Activated T-cell treated with anti-CD3 and anti-CD28 coated beads, Interleukin-2, amount 50 U/mL, for 72 hours (primary cell): ENCODE measurements at regions not wholly inside any gene's neighbourhood (a gene's known extent, or its start where the extent isn't known, plus 50 kb on each side); places are given as distances from the start of the nearest gene placed in this dataset.
A peak's percentile ranks its signal among the peaks of the same experiment; 100 is the strongest.

Experiments used
- ATAC-seq, 2 donors: fragments of 150-1000 bp; cut with Tn5 transposase; replicated peaks in 1 of 2; 2 replicates each; pipeline ENCODE4 v1.10.0; 2021; ENCODE audit warnings: moderate library complexity in 2 of 2, mild to moderate bottlenecking in 1 of 2
- DNase-seq, 2 donors: peaks; one replicate each; pipeline ENCODE4 v3.0.0; 2021 to 2022; ENCODE audit warnings: mixed read lengths in 1 of 2
- H3K27ac Mint-ChIP-seq: one replicate; pipeline ENCODE4 v1.8.0; 2022; ENCODE audit warnings: mild to moderate bottlenecking, moderate library complexity, mixed read lengths
- H3K27me3 Mint-ChIP-seq: one replicate; pipeline ENCODE4 v1.8.0; 2022; ENCODE audit warnings: low read depth, mixed read lengths
- H3K36me3 Mint-ChIP-seq, 2 donors: one replicate each; pipeline ENCODE4 v1.8.0; 2022; ENCODE audit warnings: mixed read lengths in 2 of 2, mild to moderate bottlenecking in 1 of 2; ENCODE audit not compliant: insufficient read depth in 2 of 2
- H3K4me1 Mint-ChIP-seq: one replicate; pipeline ENCODE4 v1.8.0; 2022; ENCODE audit warnings: low read depth, mixed read lengths
- H3K4me3 Mint-ChIP-seq, 2 donors: one replicate each; pipeline ENCODE4 v1.8.0; 2022; ENCODE audit warnings: mild to moderate bottlenecking in 2 of 2, mixed read lengths in 2 of 2, moderate library complexity in 2 of 2
- H3K9me3 Mint-ChIP-seq, 2 donors: one replicate each; pipeline ENCODE4 v1.8.0; 2022; ENCODE audit warnings: mixed read lengths in 2 of 2

DNA sequence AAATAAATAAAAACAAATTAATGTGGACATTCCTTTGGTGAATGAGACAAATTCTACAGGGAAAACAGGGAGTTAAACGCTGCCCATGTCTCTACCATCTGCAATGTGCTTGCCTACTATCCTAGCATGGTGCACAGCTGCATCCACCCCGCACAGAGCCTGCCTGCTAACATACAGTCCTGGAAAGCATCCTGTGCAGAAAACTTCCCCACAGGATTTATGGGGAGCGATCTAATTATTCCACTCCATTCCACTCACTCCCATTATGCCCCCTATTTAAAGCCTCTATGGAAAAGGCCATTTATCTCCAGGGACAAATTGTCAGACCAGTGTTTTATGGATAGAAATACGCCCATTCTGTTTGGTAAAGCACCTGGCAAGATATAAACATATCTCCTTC, 144.5 kb downstream of the MAF start:
- no peaks in the 10 kb centered on the region for H3K9me3 Mint-ChIP-seq
- H3K27me3 Mint-ChIP-seq = peaks cover 18% of the 10 kb centered on the region
- H3K4me3 Mint-ChIP-seq = no peak overlapping the region
- peaks cover 8% of the 10 kb centered on the region for H3K4me1 Mint-ChIP-seq
- no peak overlapping the region for H3K27ac Mint-ChIP-seq
- DNase-seq (no peak), ATAC-seq (no peak)
- H3K36me3 Mint-ChIP-seq = no peaks in the 10 kb centered on the region

DNA sequence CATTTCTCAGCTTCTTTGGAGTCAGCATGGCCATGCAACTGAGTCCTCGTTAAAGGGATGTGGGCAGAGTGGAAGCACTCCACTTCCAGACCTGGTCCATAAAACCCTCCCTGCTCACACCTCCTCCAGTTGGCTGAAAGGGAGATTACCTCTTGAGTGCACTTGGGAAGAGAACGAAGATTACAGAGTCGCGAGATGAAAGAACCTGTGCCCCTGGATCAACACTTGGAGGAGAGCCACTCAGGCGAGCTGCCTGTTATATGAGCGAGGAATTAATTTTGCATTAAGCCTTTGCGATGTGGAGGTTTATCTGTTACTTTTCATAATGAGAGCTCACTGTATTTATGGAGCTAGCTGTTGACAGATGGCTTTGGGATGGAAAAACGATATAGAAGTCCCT, 147.9 kb downstream of the MAF start:
- no peaks in the 10 kb centered on the region for H3K9me3 Mint-ChIP-seq
- H3K4me3 Mint-ChIP-seq = no peak overlapping the region
- H3K36me3 Mint-ChIP-seq = no peaks in the 10 kb centered on the region
- no peak for DNase-seq
- H3K4me1 Mint-ChIP-seq = peaks cover 17% of the 10 kb centered on the region
- H3K27me3 Mint-ChIP-seq = peaks cover 21% of the 10 kb centered on the region
- no peak overlapping the region for H3K27ac Mint-ChIP-seq
- no peak for ATAC-seq

- H3K4me1 Mint-ChIP-seq = peaks cover 17% of the 10 kb centered on the region
- H3K27me3 Mint-ChIP-seq = peaks cover 21% of the 10 kb centered on the region
- DNase-seq = peak in 1 of 2 donors; percentile 8
- no peak overlapping the region for H3K27ac Mint-ChIP-seq
- H3K9me3 Mint-ChIP-seq = no peaks in the 10 kb centered on the region
- no peak overlapping the region for H3K4me3 Mint-ChIP-seq
- peak; percentile 44 to 80 for ATAC-seq
- no peaks in the 10 kb centered on the region for H3K36me3 Mint-ChIP-seq
Observed at GRCh38 chr16:79451196-79451816, 149.2 kb downstream of the MAF start.

DNA sequence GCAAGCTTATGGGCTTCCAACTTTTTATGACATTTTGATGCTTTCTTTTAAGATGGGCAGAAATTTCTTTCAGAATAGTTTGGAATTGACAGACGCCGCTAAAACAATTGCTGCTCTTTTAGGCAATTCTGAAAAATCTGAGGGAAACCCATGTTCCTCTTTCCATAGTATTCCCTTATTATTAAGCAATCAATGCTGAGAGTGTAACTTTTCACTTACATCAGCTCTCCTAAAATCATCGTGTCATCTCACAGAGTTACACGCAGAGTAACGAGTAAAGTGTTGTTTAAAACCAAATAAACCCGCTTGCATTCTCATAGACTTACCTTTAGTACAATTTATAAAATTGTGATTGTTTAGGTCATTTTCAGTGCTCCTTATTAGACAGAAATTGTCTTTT, 150.6 kb downstream of the MAF start:
- Mint-ChIP-seq H3K27ac (no peak overlapping the region), H3K36me3 (no peaks in the 10 kb centered on the region), H3K9me3 (no peaks in the 10 kb centered on the region), H3K4me1 (peaks cover 17% of the 10 kb centered on the region), H3K4me3 (no peak overlapping the region), H3K27me3 (peaks cover 28% of the 10 kb centered on the region)
- ATAC-seq = no peak
- DNase-seq = no peak

DNA sequence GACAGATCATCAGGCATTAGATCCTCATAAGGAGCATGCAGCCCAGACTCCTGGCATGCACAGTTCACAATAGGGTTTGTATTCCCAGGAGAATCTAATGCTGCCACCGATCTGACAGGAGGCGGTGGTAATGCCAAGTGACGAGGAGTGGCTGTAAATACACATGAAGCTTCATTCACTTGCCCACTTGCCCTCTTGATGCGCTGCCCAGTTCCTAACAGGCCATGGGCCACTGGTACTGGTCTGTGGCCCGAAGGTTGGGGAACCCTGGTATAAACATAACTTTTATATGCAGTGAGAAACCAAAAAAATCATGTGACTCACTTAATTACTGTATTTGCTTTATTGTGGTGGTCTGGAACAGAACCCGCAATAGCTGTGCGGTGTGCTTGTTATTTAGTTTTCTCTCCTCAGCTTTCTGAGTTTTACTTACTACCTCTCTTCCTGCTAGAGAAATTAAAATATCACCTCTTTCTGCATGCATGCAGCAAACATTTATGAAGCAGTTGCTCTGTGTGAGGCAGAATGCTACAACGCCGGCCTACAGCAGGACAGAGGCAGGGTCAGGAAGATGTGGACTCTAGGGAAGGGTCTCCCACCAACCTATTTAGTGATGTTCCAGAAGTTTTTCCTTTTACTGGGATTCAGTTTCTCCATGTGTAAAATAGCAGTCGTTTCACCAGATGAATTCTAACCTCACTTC, 151.3 kb downstream of the MAF start:
- Mint-ChIP-seq H3K27me3 (peaks cover 24% of the 10 kb centered on the region), H3K27ac (no peak overlapping the region), H3K36me3 (no peaks in the 10 kb centered on the region), H3K4me1 (peaks cover 17% of the 10 kb centered on the region), H3K4me3 (no peak overlapping the region), H3K9me3 (no peaks in the 10 kb centered on the region)
- ATAC-seq (no peak), DNase-seq (no peak)

DNA sequence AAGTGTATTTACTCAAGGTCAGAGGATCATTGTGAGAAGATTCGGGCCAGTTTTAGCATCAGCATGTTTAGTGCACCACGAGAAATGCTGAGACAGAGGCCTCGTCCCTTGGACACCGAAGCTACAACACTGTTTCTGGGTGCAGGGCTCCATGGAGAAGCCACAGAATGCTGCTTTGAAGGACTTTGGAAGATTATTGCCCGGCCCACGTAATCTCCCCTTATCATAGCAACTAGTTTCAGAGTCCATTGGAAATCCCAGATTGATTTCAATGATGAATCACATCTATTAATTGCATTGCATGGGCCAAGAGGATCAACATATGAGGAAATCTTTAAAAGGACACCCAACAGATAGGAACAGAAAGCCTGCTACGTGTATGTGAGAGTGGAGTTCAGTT, 156.0 kb downstream of the MAF start:
- ATAC-seq (no peak), DNase-seq (no peak)
- Mint-ChIP-seq H3K36me3 (no peaks in the 10 kb centered on the region), H3K4me3 (no peak overlapping the region), H3K4me1 (no peaks in the 10 kb centered on the region), H3K9me3 (no peaks in the 10 kb centered on the region), H3K27ac (no peak overlapping the region), H3K27me3 (peaks cover 7% of the 10 kb centered on the region)

- Mint-ChIP-seq H3K4me1 (no peaks in the 10 kb centered on the region), H3K9me3 (no peaks in the 10 kb centered on the region), H3K27me3 (no peaks in the 10 kb centered on the region), H3K27ac (no peak overlapping the region), H3K4me3 (no peak overlapping the region), H3K36me3 (no peaks in the 10 kb centered on the region)
- no peak for ATAC-seq
- no peak for DNase-seq
Observed at GRCh38 chr16:79439901-79440300, 160.6 kb downstream of the MAF start.

GRCh38 chr16:79437764-79438751, 162.5 kb downstream of the MAF start:
- ATAC-seq = no peak
- Mint-ChIP-seq H3K27me3 (no peaks in the 10 kb centered on the region), H3K4me3 (no peak overlapping the region), H3K4me1 (no peaks in the 10 kb centered on the region), H3K36me3 (no peaks in the 10 kb centered on the region), H3K27ac (no peak overlapping the region), H3K9me3 (no peaks in the 10 kb centered on the region)
- DNase-seq = no peak

DNA sequence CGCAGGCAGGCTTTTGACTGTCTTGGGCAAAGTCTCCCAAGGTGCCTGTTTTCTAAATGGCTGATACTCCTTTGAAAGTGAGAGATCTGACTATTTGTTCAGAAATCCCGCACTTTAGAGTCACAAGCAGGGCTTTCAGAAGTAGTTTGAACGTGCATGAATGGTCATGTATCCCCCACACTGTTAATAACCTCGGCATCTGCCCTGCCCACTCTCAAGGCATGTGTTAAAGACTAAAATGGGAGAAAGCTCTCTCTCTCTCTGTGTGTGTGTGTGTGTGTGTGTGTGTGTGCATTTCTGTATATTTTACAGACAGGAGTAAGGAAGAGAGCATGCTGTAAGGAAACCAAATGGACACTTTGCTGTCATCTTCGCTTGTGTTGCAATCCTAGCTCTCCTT, 163.7 kb downstream of the MAF start:
- Mint-ChIP-seq H3K27me3 (no peaks in the 10 kb centered on the region), H3K36me3 (no peaks in the 10 kb centered on the region)
- no peak for ATAC-seq

DNA sequence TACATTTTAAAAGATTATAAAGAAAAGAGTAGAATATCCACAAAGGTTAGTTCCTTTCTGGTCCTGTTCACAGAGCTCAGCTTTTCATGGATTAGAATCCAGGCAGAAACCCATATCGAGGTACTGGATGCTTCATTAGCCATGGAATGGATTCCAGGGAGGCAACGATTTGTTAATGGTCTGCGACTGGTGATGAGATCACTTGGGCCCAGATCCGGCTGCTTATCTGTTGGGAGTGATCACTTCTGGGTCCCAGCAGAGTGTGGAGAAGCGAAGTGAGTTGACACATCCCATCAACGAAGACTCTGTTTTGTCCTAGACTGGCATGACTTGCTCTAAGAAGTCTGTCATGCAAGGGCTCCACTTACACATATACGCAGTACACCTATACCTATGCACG, 165.8 kb downstream of the MAF start:
- Mint-ChIP-seq H3K4me3 (no peak overlapping the region), H3K9me3 (peaks cover 0 to 4% of the 10 kb centered on the region in 2 donors), H3K4me1 (no peaks in the 10 kb centered on the region), H3K36me3 (no peaks in the 10 kb centered on the region), H3K27me3 (no peaks in the 10 kb centered on the region), H3K27ac (no peak overlapping the region)
- DNase-seq = no peak
- no peak for ATAC-seq

More for the DNA sequence above, 163.7 kb downstream of the MAF start:
- H3K4me1 Mint-ChIP-seq = no peaks in the 10 kb centered on the region
- H3K9me3 Mint-ChIP-seq = peaks cover 0 to 4% of the 10 kb centered on the region in 2 donors
- no peak overlapping the region for H3K4me3 Mint-ChIP-seq
- H3K27ac Mint-ChIP-seq = no peak overlapping the region
- DNase-seq = no peak

- Mint-ChIP-seq H3K36me3 (no peaks in the 10 kb centered on the region), H3K27me3 (no peaks in the 10 kb centered on the region), H3K4me3 (no peak overlapping the region), H3K9me3 (peaks cover 0 to 4% of the 10 kb centered on the region in 2 donors), H3K4me1 (no peaks in the 10 kb centered on the region), H3K27ac (no peak overlapping the region)
- DNase-seq = no peak
- ATAC-seq = no peak
Observed at GRCh38 chr16:79434092-79434491, 166.4 kb downstream of the MAF start.

- DNase-seq = no peak
- no peak overlapping the region for H3K27ac Mint-ChIP-seq
- H3K4me1 Mint-ChIP-seq = no peaks in the 10 kb centered on the region
- peaks cover 0 to 4% of the 10 kb centered on the region in 2 donors for H3K9me3 Mint-ChIP-seq
- H3K27me3 Mint-ChIP-seq = no peaks in the 10 kb centered on the region
- H3K4me3 Mint-ChIP-seq = no peak overlapping the region
- no peak for ATAC-seq
- no peaks in the 10 kb centered on the region for H3K36me3 Mint-ChIP-seq
Observed at GRCh38 chr16:79431923-79432322, 168.6 kb downstream of the MAF start.

DNA sequence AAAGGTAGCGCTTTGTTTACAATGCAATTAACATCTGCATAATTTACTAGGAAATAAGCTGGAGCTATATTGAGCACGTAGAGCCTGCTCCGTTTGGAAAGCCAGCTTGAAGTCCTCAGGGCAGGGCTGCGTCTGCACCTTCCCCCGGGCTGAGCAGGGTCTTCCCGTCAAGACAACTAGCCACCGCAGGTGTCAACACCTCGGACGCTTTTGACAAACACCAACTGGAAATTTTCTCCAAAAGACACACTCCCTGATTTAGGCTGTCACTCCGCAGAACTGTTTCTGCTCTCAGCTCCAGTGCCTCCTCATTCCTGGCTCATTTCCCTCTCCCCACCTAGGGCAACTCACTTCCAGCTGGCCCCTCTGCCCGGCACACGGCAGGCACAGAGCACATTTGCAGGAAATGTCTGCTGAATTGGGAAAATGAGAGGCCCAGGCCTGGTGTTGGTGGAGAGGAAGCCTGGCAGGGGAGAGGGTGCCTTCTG, 170.3 kb downstream of the MAF start:
- ATAC-seq = no peak
- H3K4me1 Mint-ChIP-seq = no peaks in the 10 kb centered on the region
- H3K4me3 Mint-ChIP-seq = no peak overlapping the region
- H3K27me3 Mint-ChIP-seq = peaks cover 6% of the 10 kb centered on the region
- H3K36me3 Mint-ChIP-seq = no peaks in the 10 kb centered on the region
- DNase-seq = no peak
- H3K27ac Mint-ChIP-seq = no peak overlapping the region
- H3K9me3 Mint-ChIP-seq = peaks cover 0 to 4% of the 10 kb centered on the region in 2 donors
